Fibroblast of lung (primary cell): ENCODE measurements at regions not wholly inside any gene's neighbourhood (a gene's known extent, or its start where the extent isn't known, plus 50 kb on each side); places are given as distances from the start of the nearest gene placed in this dataset.

Experiments used
- DNase-seq, 2 donors: peaks; one replicate each; pipeline versions ENCODE4 v3.0.0 to v3.0.0-alpha.2; 2010; ENCODE audit warnings: low read depth in 2 of 2
- H2AFZ ChIP-seq: 2 replicates; pipeline ENCODE4 v1.5.1; 2012; ENCODE audit warnings: low read length, control low read depth, inconsistent platforms
- H3K27ac ChIP-seq: 2 replicates; pipeline ENCODE4 v1.5.1; 2011; ENCODE audit warnings: low read length, control low read depth; ENCODE audit not compliant: insufficient read depth
- H3K27me3 ChIP-seq: 2 replicates; pipeline ENCODE4 v1.5.1; 2011; ENCODE audit warnings: mild to moderate bottlenecking, low read length; ENCODE audit not compliant: control insufficient read depth, insufficient read depth
- H3K36me3 ChIP-seq: 2 replicates; pipeline ENCODE4 v1.5.1; 2011; ENCODE audit warnings: low read length; ENCODE audit not compliant: control insufficient read depth, insufficient read depth
- H3K4me1 ChIP-seq: 2 replicates; pipeline ENCODE4 v1.5.1; 2011; ENCODE audit warnings: low read length; ENCODE audit not compliant: control insufficient read depth, insufficient read depth; ENCODE audit errors: extremely low read depth
- H3K4me2 ChIP-seq: 2 replicates; pipeline ENCODE4 v1.5.1; 2011; ENCODE audit warnings: low read length, control low read depth; ENCODE audit not compliant: insufficient read depth; ENCODE audit errors: extremely low read depth
- H3K4me3 ChIP-seq, 4 experiments: fragments of 200-600 bp in 1 of 4; sonication (generic) in 1 of 4; replicated peaks in 1 of 4; 2 replicates each; pipeline ENCODE4 v1.5.1; 2011 to 2016; ENCODE audit warnings: low read length in 4 of 4, low read depth in 3 of 4, mild to moderate bottlenecking in 3 of 4, control low read depth in 2 of 4, inconsistent platforms in 1 of 4, mixed read lengths in 1 of 4; ENCODE audit not compliant: insufficient read depth in 1 of 4; ENCODE audit errors: control extremely low read depth in 1 of 4
- H3K79me2 ChIP-seq: 2 replicates; pipeline ENCODE4 v1.5.1; 2012; ENCODE audit warnings: mild to moderate bottlenecking, low read length, inconsistent platforms; ENCODE audit not compliant: control insufficient read depth, insufficient read depth
- H3K9ac ChIP-seq: 2 replicates; pipeline ENCODE4 v1.5.1; 2011; ENCODE audit warnings: mild to moderate bottlenecking, low read length, control low read depth; ENCODE audit not compliant: insufficient read depth
- H3K9me3 ChIP-seq: 2 replicates; pipeline ENCODE4 v1.5.1; 2012; ENCODE audit warnings: low read depth, low read length; ENCODE audit not compliant: control insufficient read depth, insufficient read depth
- H4K20me1 ChIP-seq: 2 replicates; pipeline ENCODE4 v1.5.1; 2011; ENCODE audit warnings: low read length; ENCODE audit not compliant: control insufficient read depth, insufficient read depth; ENCODE audit errors: extremely low read depth
- CTCF ChIP-seq, 2 donors: IDR thresholded peaks in 1 of 2; conservative IDR thresholded peaks in 1 of 2; 1 replicate in 1 of 2; 2 replicates in 1 of 2; pipeline ENCODE4 v1.5.1; 2011 to 2012; ENCODE audit warnings: low read length in 2 of 2, control low read depth in 1 of 2, inconsistent platforms in 1 of 2, low read depth in 1 of 2, mild to moderate bottlenecking in 1 of 2
- EZH2 ChIP-seq: IDR thresholded peaks from 2 replicates; pipeline ENCODE4 v1.5.1; 2012; ENCODE audit warnings: low read length, control low read depth, mild to moderate bottlenecking; ENCODE audit errors: missing control alignments

GRCh38 chr4:146124023-146124680, 51.4 kb upstream of the LSM6 start:
- no peaks in the 10 kb centered on the region for H3K79me2 ChIP-seq
- H3K4me1 ChIP-seq = no peaks in the 10 kb centered on the region
- no peak overlapping the region for H3K4me2 ChIP-seq
- H3K4me3 ChIP-seq = no peak overlapping the region
- no peak overlapping the region for H3K27ac ChIP-seq
- H2AFZ ChIP-seq = no peak overlapping the region
- H3K9ac ChIP-seq = no peak overlapping the region
- H4K20me1 ChIP-seq = no peaks in the 10 kb centered on the region
- DNase-seq = peak in 1 of 2 donors; percentile 8
- no peaks in the 10 kb centered on the region for H3K27me3 ChIP-seq
- no peak for TF ChIP-seq EZH2
- TF ChIP-seq CTCF (conservative IDR thresholded peaks at IDR 0.05 in 1 of 2, IDR thresholded peaks at IDR 0.05 in 1 of 2; ENCODE audit: low read depth in 1 of 2, low read length in 2 of 2) = no peak
- no peaks in the 10 kb centered on the region for H3K9me3 ChIP-seq
- no peaks in the 10 kb centered on the region for H3K36me3 ChIP-seq

GRCh38 chr4:146123231-146123630, 52.3 kb upstream of the LSM6 start:
- H3K9me3 ChIP-seq = no peaks in the 10 kb centered on the region
- no peak overlapping the region for H3K27ac ChIP-seq
- no peaks in the 10 kb centered on the region for H3K4me1 ChIP-seq
- no peaks in the 10 kb centered on the region for H3K36me3 ChIP-seq
- no peak overlapping the region for H3K9ac ChIP-seq
- H2AFZ ChIP-seq = no peak overlapping the region
- no peaks in the 10 kb centered on the region for H3K79me2 ChIP-seq
- no peak overlapping the region for H3K4me2 ChIP-seq
- DNase-seq = no peak
- H4K20me1 ChIP-seq = no peaks in the 10 kb centered on the region
- H3K27me3 ChIP-seq = no peaks in the 10 kb centered on the region
- H3K4me3 ChIP-seq = no peak overlapping the region
- TF ChIP-seq CTCF (conservative IDR thresholded peaks at IDR 0.05 in 1 of 2, IDR thresholded peaks at IDR 0.05 in 1 of 2; ENCODE audit: low read depth in 1 of 2, low read length in 2 of 2) (no peak), EZH2 (no peak)

GRCh38 chr4:146122398-146122797, 53.1 kb upstream of the LSM6 start:
- Histone ChIP-seq H3K9ac (no peak overlapping the region), H3K27ac (no peak overlapping the region), H3K36me3 (no peaks in the 10 kb centered on the region), H3K4me2 (no peak overlapping the region), H3K27me3 (no peaks in the 10 kb centered on the region), H3K4me1 (no peaks in the 10 kb centered on the region), H4K20me1 (no peaks in the 10 kb centered on the region), H3K4me3 (no peak overlapping the region), H2AFZ (no peak overlapping the region), H3K9me3 (no peaks in the 10 kb centered on the region), H3K79me2 (no peaks in the 10 kb centered on the region)
- DNase-seq = no peak
- TF ChIP-seq EZH2 = no peak
- no peak for TF ChIP-seq CTCF (conservative IDR thresholded peaks at IDR 0.05 in 1 of 2, IDR thresholded peaks at IDR 0.05 in 1 of 2; ENCODE audit: low read depth in 1 of 2, low read length in 2 of 2)
